Lower leg skin (tissue), 3 donors: ENCODE measurements at regions not wholly inside any gene's neighbourhood (a gene's known extent, or its start where the extent isn't known, plus 50 kb on each side); places are given as distances from the start of the nearest gene placed in this dataset.
"Not testable (repeated sequence)": the region's sequence is repeated elsewhere in the genome, so short reads cannot be mapped to it uniquely, and the experiment has no call there.

Source experiments
- POLR2A ChIP-seq, 2 donors: fragments of 450-650 bp; IDR thresholded peaks; one replicate each; pipeline ENCODE4 v1.6.1; 2016 to 2017; ENCODE audit warnings: antibody characterized with exemption in 2 of 2, mild to moderate bottlenecking in 1 of 2, moderate library complexity in 1 of 2
- TF ChIP-seq, protein P1 (sequence below), 3 donors: fragments of 450-650 bp; IDR thresholded peaks; one replicate each; pipeline ENCODE4 v1.5.1; 2016; ENCODE audit warnings: antibody characterized with exemption in 3 of 3, mild to moderate bottlenecking in 3 of 3, moderate library complexity in 2 of 3

- TF ChIP-seq, protein P1, sequence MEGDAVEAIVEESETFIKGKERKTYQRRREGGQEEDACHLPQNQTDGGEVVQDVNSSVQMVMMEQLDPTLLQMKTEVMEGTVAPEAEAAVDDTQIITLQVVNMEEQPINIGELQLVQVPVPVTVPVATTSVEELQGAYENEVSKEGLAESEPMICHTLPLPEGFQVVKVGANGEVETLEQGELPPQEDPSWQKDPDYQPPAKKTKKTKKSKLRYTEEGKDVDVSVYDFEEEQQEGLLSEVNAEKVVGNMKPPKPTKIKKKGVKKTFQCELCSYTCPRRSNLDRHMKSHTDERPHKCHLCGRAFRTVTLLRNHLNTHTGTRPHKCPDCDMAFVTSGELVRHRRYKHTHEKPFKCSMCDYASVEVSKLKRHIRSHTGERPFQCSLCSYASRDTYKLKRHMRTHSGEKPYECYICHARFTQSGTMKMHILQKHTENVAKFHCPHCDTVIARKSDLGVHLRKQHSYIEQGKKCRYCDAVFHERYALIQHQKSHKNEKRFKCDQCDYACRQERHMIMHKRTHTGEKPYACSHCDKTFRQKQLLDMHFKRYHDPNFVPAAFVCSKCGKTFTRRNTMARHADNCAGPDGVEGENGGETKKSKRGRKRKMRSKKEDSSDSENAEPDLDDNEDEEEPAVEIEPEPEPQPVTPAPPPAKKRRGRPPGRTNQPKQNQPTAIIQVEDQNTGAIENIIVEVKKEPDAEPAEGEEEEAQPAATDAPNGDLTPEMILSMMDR (IDR thresholded peaks at IDR 0.05): not testable (repeated sequence)
- not testable (repeated sequence) for TF ChIP-seq POLR2A (IDR thresholded peaks at IDR 0.05)
Observed at GRCh38 chr17:20815410-20815809, 227.4 kb downstream of the USP22 start.
